GM18868 (cell line): ENCODE measurements at regions not wholly inside any gene's neighbourhood (a gene's known extent, or its start where the extent isn't known, plus 50 kb on each side); places are given as distances from the start of the nearest gene placed in this dataset.
"Not testable (repeated sequence)": the region's sequence is repeated elsewhere in the genome, so short reads cannot be mapped to it uniquely, and the experiment has no call there.

ENCODE experiments used
- ATAC-seq: cut with Tn5 transposase; IDR thresholded peaks from one replicate; pipeline ENCODE4 v1.9.1; 2021; ENCODE audit warnings: mild to moderate bottlenecking, moderate library complexity; ENCODE audit not compliant: unreplicated experiment

- ATAC-seq: no peak
Measured at GRCh38 chr3:165716592-165716991, 120.6 kb downstream of the BCHE start.

GRCh38 chr3:165713479-165713878, 123.7 kb downstream of the BCHE start:
- no peak for ATAC-seq

- no peak for ATAC-seq
Measured at GRCh38 chr3:165712382-165712781, 124.8 kb downstream of the BCHE start.

GRCh38 chr3:165697910-165698309, 139.3 kb downstream of the BCHE start:
- ATAC-seq: no peak

- no peak for ATAC-seq
Measured at GRCh38 chr3:165696496-165696895, 140.7 kb downstream of the BCHE start.

- ATAC-seq: no peak
Measured at GRCh38 chr3:165683947-165684346, 153.3 kb downstream of the BCHE start.

- ATAC-seq: no peak
Measured at GRCh38 chr3:165682734-165683133, 154.5 kb downstream of the BCHE start.

GRCh38 chr3:165669967-165670366, 167.3 kb downstream of the BCHE start:
- ATAC-seq: no peak

- ATAC-seq: no peak
Measured at GRCh38 chr3:165669504-165669903, 167.7 kb downstream of the BCHE start.

- ATAC-seq: no peak
Measured at GRCh38 chr3:165667676-165668075, 169.5 kb downstream of the BCHE start.

- ATAC-seq: no peak
Measured at GRCh38 chr3:165658027-165658426, 179.2 kb downstream of the BCHE start.

- no peak for ATAC-seq
Measured at GRCh38 chr3:165653130-165653778, 184.0 kb downstream of the BCHE start.

- not testable (repeated sequence) for ATAC-seq
Measured at GRCh38 chr3:165649282-165649681, 187.9 kb downstream of the BCHE start.

- ATAC-seq: no peak
Measured at GRCh38 chr3:165645191-165645590, 192.0 kb downstream of the BCHE start.

- ATAC-seq: no peak
Measured at GRCh38 chr3:165644331-165644730, 192.9 kb downstream of the BCHE start.

- no peak for ATAC-seq
Measured at GRCh38 chr3:165643425-165643824, 193.8 kb downstream of the BCHE start.

GRCh38 chr3:165642761-165643420, 194.3 kb downstream of the BCHE start:
- no peak for ATAC-seq

- no peak for ATAC-seq
Measured at GRCh38 chr3:165641569-165642310, 195.5 kb downstream of the BCHE start.

GRCh38 chr3:165640970-165641369, 196.3 kb downstream of the BCHE start:
- no peak for ATAC-seq

GRCh38 chr3:165640031-165640430, 197.2 kb downstream of the BCHE start:
- no peak for ATAC-seq

- no peak for ATAC-seq
Measured at GRCh38 chr3:165638034-165638433, 199.2 kb downstream of the BCHE start.

- no peak for ATAC-seq
Measured at GRCh38 chr3:165636684-165637015, 200.6 kb downstream of the BCHE start.
